ENCODE measurements at regions not wholly inside any gene's neighbourhood (a gene's known extent, or its start where the extent isn't known, plus 50 kb on each side); places are given as distances from the start of the nearest gene placed in this dataset.

DNA sequence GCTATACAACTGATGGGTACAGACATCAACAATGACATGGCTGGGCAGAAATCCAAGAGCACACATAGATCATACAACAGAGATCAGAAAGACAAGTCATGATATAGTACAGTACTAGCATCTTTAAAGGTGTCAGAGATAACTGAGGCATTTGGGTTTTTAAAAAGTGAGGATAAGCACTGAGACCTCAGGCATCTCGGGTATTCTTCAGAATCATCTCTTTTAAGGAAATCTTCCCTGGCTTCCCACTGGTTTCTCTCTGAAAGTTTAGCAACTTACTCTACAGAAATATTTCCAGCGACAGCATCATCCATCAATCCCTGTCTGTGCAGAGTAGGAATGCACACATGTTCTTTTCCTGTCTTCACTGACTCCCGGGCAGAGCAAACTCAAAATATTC lies 93.2 kb upstream of the PARP11 start:
- FAIRE-seq (no peak), DNase-seq (ENCODE audit: low spot score) (no peak)

DNA sequence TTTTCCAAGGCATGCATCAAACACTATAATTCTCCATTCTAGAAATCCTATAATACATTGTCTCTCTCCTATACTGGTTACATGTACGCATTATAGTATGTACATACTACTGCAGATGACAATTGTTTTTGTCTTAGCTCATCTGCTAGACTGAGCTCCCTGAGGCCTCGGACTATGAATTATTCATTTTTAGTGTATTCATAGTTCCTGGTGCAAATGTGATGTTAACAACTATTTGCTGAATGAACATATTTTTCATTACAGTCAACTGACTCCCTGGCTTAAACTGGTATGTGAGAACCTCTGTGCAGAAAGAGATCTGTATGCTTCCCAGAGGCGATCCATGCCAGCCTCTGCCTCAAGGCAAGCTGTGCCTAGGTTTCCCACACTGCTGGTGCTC lies 91.8 kb upstream of the PARP11 start:
- no peak for FAIRE-seq
- no peak for DNase-seq (ENCODE audit: low spot score)

DNA sequence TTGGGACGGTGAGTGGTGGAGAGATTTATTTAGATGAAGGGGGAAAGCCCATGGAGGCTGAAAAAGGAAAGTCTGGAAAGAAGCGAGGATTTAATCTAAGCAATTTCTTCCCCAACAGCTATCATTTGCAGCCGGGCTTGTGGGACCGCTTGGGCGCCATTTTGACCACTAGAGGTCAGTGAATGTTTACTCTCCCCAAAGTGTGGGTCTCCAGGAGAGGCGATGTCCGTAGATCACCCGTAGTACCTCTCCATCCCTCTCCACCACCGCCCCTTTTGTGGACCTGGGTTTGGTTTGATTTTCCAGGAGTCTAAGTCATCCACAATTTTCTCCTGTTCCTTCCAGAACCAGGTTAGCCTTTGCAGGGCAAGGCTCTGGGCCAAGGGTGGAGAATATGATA lies 91.2 kb upstream of the PARP11 start:
- no peak for FAIRE-seq
- DNase-seq (ENCODE audit: low spot score), result peak; percentile 47

DNA sequence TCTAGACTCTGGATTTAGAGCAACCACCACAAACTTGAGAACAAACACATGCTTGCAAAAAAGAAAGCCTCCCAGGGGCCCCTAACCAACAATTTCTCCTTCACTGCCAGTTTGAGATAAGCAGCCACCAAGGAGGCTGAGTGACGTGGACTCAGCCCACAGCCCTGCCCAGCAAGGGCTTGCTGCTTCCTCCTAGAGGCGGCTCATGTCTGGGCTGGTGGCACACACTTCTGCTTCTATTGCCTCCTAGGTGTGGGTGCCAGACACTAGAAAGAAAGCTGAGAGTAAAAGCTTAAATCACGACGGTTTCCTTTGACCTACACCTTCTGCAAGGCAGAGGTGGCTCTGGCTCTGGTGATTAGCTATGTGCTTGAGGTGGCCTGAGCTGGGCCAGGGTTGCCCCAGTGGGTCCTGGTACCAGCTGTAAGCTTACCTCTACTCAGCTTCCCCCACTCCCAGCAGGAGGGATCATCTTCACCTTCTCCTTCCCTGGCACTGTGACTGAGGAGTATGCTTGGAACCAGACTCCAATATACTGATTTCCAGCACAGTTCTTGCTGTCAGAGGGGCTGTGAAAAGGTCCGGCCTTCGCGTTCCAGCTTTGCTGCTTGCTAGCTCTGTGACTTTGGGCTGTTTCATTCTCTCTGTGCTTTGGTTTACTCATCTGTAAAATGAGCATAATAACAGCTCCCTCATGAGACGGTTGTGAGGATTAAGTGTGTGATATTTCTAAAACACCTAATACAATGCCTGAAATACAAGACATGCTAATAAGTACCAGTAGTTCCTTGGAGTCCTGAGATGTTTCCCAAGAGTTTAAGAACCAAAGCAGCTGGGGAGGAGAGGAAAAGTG lies 89.7 kb upstream of the PARP11 start:
- DNase-seq (ENCODE audit: low spot score) (no peak), FAIRE-seq (no peak)

DNA sequence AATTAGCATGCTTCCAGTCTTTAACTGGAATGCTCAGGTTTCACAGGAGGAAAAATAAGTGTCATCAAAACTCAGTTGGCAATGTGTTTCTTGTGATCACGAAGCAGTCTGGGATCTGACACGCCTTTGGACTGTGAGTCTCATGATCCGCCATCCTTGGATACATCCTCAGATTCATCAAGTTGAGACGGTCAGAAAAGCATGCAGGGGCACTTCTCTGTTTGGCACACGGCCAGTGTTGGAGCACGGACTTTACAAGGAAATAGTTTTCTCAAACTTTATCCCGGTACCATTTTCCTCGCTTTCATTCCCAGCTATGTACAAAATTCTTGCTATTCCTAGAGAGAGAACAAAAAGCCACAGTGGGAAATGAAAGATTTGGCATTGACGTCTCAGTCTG lies 88.4 kb upstream of the PARP11 start:
- FAIRE-seq (no peak), DNase-seq (ENCODE audit: low spot score) (no peak)

DNA sequence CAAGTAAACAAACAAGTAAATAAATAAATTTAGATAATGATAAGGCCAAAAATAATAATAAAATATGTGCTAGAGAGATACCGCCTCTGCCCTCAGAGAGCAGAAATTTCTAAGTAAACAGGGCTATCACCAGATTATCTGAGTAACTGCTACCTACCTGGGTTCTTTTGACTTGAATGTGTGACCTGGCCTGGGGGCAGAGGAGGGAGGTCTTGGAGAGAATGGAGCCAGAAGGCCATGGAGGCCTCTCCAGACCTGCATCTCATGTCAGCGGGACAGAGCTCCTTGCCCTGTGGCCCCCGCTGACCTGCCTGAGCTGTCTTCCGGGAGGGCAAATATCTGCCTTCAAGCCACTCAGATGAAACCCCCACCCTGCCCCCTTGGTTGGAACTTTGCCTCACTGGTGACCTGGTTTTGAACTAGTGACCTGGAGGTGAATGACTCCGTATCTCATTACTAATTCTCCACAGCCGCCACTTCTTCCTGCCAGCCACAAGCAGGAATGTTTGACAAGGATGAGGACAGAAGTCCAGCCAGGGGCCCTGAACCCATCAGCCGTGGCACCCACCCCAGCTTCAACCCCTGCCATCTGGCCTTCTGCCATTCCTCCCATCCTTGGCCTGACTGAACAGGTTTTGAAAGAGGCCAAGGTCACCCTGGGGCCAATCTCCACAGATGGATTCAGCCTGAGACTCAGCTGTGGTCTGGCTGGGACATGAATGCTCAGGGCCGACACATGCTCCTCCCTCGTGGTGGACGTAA lies 86.8 kb upstream of the PARP11 start:
- DNase-seq (ENCODE audit: low spot score), result no peak
- FAIRE-seq, result peak; percentile 42

DNA sequence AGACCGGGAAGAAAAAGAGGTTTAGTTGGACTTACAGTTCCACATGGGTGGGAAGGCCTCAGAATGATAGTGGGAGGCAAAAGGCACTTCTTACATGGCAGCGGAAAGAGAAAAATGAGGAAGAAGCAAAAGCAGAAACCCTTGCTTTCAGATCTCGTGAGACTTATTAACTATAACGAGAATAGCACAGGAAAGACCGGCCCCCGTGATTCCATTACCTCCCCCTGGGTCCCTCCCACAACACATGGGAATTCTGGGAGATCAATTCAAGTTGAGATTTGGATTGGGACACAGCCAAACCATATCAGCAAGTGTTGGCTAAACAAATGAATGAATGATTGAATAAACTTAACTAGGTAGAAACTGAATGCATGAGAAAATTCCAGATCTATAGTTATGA lies 85.3 kb upstream of the PARP11 start:
- DNase-seq (ENCODE audit: low spot score) (no peak), FAIRE-seq (no peak)

DNA sequence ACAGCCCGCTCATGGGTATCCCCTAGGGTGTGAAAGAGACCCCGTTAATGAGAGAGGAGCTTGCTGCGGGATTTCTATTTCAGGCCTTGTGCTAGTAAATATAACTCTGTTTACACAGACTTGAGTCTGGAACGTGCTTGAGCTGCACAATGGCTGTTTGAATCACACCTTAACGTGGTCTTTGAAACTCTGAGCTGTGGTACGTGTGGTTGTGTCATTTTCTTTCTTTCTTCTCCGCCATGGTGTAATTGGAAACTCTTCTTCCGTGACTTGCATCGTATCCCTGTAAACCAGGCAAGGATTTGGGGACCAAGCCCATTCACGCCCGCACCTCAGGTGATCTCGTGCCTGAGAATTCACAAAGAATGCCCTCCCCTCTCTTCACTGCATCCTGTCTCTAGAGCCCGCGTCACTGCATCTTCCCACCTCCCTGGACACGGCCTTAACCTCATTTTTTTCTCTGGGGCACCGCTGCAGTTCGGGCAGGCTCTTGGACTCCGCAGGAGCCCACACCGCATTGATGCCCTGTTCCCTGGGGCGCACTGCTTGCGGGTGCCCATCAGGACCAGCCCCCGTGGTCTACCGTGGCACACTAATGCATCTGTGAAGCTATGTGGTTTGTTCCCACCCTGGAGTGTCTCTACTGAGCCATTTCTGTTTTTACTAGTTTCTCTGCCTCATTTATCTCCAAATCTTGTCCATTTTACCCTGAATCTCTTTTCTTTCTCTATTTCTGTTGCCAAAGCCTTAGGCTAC lies 78.4 kb upstream of the PARP11 start:
- FAIRE-seq (no peak), DNase-seq (ENCODE audit: low spot score) (no peak)

DNA sequence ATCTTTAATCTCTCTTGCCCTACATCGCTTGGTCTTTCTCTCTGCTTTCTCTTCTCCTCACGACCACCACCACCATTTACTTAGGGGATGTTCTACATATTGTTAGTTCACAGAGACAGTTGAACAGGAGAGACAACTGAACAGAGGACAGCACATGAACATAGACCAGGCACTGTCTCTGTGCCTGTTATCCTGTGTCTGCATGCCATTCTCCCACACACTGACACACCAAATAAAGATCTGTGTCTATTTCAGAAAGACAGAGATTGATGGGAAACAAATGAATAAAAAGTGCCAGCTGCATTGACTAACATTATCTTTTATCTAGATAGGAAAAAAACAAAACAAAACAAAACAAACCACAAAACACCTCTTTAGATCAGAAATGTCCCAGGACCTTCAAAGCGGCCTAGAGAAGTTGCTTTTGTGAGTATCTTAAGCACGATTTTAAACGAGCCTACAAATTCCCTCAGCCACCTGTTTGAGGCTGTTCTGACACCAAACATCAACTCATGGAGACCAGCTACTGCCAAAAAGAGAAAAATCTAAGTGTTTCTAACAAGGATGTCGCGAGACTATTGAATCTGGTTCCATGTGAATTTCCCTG lies 77.6 kb upstream of the PARP11 start:
- DNase-seq (ENCODE audit: low spot score), result no peak
- FAIRE-seq, result no peak

DNA sequence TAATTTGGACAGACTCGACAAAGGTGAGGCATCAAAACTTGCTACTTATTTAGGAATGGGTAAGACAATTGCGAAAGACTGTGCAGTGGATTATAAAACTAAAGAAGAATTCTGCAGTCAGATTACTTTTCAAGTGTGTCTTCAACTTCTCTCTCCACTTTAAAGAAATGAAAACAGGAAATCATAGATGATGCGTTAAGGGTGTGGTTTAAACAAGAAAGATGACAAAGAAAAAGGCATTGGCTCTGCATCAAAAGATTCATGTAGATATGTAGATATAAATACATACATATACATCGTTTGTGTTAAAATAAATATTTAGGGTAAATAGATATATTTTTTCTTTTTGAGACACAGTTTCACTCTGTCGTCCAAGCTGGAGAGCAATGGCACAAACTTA lies 74.6 kb upstream of the PARP11 start:
- no peak for FAIRE-seq

DNA sequence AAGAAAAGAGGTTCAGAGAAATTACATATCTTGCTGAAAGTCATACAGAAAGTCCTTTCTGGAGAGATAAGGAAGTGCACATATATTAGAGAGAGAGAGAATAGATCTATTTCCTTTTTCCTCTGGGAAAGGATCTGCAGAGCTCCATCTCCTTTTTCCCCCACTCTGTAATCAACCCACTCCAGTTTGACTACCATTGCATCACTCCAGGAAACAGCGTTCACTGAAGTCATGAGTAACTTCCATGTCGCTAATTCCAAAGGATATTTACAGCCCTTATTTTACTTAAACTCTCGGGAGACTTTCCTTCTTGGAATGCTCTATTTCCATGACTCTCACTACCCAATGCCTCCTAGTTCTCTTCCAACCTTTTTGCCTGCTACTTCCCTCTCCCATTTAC lies 72.5 kb upstream of the PARP11 start:
- no peak for DNase-seq (ENCODE audit: low spot score)
- no peak for FAIRE-seq

More for the DNA sequence above, 74.6 kb upstream of the PARP11 start:
- DNase-seq (ENCODE audit: low spot score), result no peak

DNA sequence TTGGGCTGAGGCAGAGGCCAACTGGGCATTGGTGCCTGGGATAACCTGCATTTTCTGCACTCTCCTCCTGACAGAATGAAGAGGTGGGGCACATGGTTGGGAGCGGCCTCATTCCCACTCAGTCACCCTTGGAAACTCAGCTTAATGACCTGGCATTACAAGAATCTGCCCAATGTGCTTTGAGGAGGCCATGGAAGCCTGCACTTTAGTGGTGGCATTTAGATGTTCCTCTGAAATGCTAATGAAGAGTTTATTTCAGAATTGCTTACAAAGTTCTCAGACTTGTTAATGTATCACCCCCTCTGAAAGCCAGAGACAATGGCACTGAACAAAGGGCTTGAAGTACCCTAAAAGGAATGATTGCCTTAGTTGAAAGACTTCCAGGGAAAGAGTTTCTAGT lies 71.4 kb upstream of the PARP11 start:
- DNase-seq (ENCODE audit: low spot score) (no peak), FAIRE-seq (no peak)

DNA sequence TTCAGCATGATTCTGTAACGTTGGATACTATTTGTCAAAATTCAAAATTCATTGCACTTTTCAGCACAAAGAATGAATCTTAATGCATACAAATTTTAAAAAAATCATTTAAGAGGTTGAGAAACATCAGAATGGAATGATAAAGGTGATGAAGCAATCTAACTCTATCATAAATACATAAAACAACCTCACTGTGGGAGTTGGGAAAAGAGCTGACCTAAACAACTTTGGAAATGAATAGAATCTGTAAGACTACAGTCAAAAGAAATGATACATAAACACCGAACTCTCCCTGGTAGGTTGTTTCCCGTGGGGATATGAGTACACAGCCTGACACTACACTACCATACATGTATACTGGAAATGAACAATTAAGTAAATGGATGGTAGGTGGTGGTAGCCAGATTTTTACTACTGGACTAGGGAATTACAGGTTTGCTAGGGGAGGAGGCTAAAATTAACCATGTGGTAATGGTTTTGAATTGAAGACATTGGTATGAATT lies 64.9 kb upstream of the PARP11 start:
- peak; percentile 48 for FAIRE-seq
- DNase-seq (ENCODE audit: low spot score), result no peak

DNA sequence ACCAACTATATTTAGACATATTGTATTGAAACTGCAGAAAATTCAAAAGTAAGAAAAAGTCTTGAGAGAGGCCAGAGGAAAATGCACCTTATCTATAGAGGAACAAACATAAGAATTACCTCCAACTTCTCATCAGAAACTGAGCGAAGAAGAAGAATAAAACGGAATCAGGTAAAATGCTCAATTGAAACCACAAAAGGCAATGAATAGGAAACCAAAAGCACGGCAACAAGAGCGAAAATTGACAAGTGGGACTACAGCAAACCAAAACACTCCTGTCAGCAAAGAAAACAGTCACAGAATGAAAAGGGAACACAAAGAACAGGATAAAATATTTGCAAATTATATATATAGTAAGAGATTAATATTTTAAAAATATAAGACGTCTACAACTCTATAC lies 61.9 kb upstream of the PARP11 start:
- DNase-seq (ENCODE audit: low spot score), result no peak
- no peak for FAIRE-seq

DNA sequence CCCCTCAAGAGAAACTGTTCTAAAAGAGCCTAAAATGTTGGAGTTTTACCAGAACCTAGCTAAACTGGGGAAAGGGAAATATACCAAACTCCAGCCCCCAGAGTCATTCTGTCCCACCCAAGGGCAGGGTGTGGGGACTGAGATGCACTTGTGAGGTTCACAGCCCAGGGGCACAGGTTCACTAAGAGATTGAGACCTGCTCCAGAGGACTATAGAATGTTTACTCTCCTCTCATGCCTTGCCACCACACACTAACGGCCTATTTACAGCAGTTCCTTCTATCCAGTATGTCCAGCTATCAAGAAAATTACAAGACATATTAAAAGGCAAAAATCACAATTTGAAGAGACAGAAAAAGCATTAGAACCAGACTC lies 60.6 kb upstream of the PARP11 start:
- FAIRE-seq (no peak), DNase-seq (ENCODE audit: low spot score) (no peak)

DNA sequence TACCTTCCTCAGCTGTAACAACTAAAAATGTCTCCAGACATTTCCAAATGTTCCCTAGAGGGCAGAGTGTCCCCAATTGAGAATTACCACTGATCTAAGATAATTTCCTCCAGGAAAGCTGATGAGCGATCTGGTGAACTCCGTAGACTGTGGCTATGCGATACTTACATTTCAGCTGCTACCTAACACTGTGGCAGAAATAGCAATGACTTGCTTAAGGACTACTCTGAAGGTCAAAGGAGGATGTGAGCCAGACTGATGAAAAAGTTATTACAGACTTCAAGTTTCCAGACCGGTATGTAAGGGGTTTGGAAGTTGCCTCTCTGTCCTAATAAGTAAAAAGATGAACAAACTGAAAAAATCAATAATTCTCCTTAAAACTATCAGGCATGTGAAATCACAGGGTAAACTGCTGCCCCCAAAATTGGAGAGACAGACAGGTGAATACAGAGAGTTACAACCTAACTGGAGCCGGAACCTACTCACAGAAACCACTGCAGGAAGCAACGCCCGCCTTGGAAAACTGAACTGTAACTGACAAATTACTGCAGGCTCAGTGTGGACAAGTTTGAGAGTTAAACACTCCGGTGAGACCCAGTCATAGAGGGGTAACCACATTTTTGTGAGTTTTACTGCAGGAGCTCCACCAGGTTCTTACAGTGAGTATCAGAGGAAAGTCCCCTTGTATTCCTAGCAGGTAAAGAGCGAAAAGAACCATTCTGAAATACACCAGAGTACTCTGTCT lies 60.0 kb upstream of the PARP11 start:
- peak; percentile 32 for FAIRE-seq
- no peak for DNase-seq (ENCODE audit: low spot score)

DNA sequence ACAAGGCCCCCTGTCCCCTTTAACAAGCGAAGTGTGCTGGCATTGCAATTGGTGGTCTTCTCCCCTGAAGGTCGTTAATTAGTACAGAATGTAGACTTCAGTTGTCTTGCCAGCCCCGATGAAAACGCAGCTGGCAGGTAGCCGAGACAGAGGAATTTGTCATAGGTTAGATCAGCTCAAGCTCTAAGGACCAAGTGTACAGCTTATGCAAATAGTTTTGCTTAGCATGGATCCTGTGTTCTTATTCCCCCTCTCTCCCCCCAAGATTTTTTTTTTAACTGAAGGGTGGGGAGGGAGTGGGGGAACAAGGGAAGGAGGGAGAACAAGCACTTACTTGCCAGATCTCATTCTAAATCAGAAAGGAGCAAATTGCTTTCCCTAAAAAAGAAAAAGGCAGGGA lies 58.6 kb upstream of the PARP11 start:
- no peak for DNase-seq (ENCODE audit: low spot score)
- no peak for FAIRE-seq

DNA sequence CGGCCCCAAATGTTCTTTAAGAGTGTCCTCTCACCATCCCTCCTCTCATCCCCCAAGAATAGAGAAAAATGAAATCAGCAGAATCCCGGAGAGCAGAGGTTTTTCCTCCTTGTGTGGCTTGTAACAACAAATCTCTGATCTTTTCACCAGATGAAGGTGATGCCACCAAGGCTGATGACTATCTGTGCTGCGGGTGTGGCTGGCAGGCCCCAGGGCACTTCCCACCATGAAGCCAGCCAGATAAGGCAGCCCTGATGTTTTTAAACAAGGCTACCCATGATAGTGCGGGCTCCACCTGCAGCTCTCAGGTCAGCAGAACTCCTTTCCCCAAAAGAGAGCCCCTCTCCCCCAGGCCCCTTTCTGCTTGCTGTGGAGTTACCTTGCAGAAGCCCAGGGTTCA lies 58.0 kb upstream of the PARP11 start:
- FAIRE-seq (no peak), DNase-seq (ENCODE audit: low spot score) (no peak)

DNA sequence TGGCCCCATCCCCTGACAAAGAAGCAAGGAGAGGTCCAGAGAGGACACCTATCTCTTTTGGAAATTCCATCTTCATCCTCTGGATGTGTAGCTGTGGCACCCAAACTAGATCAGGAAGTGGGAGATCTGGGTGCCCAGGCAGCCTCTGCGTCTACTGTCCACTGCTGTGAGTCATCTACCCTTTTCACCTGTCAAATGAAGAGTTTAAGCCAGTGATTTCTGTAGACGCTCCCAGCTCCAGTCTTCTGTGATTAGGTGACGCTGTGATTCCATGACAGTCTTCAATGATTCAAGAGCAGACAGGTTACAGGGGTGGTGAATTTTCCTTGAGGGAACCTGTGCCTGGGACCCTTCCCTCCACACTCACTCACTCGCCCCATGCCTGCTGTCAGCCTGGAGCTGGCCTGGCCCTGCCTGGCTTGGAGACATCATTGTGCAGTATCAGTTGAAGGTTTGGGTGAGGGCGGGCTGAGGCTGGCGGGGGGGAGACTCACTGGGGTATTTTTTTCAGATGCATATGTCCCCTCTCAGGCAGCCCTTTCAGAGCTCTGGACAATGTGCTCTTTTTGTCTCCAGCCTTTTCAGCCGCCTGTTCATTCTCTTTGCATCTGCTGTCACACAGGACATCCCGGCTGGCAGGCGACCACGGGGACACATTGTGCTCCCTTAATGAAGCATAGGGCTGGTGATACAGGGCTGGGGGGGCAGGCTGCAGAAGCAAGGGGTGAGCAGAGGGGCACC lies 56.8 kb upstream of the PARP11 start:
- DNase-seq (ENCODE audit: low spot score) (no peak), FAIRE-seq (no peak)

DNA sequence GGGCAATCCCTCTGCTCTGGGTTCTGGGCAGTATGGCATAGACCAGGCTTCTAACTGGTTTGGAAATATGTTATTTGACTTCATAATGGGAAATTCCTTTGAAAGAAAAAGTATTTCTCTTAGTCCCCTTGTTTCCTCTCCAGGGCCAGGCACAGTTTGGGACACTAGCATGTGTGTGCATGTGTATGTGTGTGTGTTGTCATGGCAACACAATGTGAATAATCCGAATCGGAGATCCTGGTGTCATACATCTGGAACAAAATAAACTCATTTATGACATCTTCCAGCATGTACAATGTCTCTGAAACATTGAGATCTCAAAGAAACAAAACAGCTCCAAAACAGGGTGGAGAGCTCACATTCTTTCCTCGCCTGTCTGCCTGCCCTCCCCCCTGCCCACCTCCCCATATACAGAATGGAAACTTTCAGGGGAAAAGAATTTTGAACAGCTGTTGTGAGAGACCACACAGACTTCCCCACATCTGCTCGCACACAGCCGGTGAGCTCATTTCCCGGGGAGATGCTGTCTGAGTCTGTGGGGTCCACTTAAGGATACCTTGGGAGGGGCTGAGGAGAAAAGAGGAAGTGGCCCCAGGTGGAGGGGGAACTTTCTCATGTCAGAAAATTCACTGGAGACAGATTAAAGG lies 55.5 kb upstream of the PARP11 start:
- DNase-seq (ENCODE audit: low spot score) (no peak), FAIRE-seq (no peak)

Measured in urothelium cell line (cell line).